ENCODE measurements at regions not wholly inside any gene's neighbourhood (a gene's known extent, or its start where the extent isn't known, plus 50 kb on each side); places are given as distances from the start of the nearest gene placed in this dataset.

GRCh38 chr9:14500705-14501104 is 186.8 kb upstream of the NFIB start:
- BruUV-seq (replicated peaks): no TSS peak
- ChIA-PET POLR2A (no interaction called here), CTCF (no interaction called here)
- Histone ChIP-seq H3K36me3 (ENCODE audit: control insufficient read depth, insufficient read depth, low read length) (no peaks in the 10 kb centered on the region), H3K27me3 (ENCODE audit: control insufficient read depth, insufficient read depth, low read length) (no peaks in the 10 kb centered on the region), H3K4me3 (ENCODE audit: low read depth in 2 of 2, low read length in 2 of 2) (no peak overlapping the region), H3K27ac (ENCODE audit: low read length) (no peak overlapping the region), H3K9me3 (ENCODE audit: control insufficient read depth, insufficient read depth, low read depth, low read length) (no peaks in the 10 kb centered on the region), H3K4me1 (ENCODE audit: control insufficient read depth, insufficient read depth, low read length) (no peaks in the 10 kb centered on the region)
- intact Hi-C loops (cut with micrococcal nuclease; ENCODE audit: unreplicated experiment) (no loop called here), in situ Hi-C loops (cut with HindIII; ENCODE audit: low pct_unique_long_range_greater_than_20kb, low sequenced_read_pairs) (no loop called here)
- ATAC-seq: no peak
- no peak for TF ChIP-seq TCF7L2 (IDR thresholded peaks at IDR 0.05; ENCODE audit: low read depth, low read length)
- no peak for TF ChIP-seq REST (IDR thresholded peaks at IDR 0.05; ENCODE audit: insufficient read depth in 1 of 2, low read depth in 2 of 2, low read length in 1 of 2)
- no peak for TF ChIP-seq POLR2AphosphoS5 (IDR thresholded peaks at IDR 0.05; ENCODE audit: low read depth, low read length)
- no peak for TF ChIP-seq SIN3A (IDR thresholded peaks at IDR 0.05; ENCODE audit: borderline replicate concordance, insufficient read depth, low read depth, low read length)
- TF ChIP-seq CTCF (IDR thresholded peaks at IDR 0.05): no peak
- no peak for DNase-seq (ENCODE audit: low read depth, low spot score)

- H3K27ac ChIP-seq (ENCODE audit: low read length): no peak overlapping the region
- ChIA-PET CTCF (no interaction called here), POLR2A (no interaction called here)
- no peak for TF ChIP-seq POLR2AphosphoS5 (IDR thresholded peaks at IDR 0.05; ENCODE audit: low read depth, low read length)
- no peak for TF ChIP-seq CTCF (IDR thresholded peaks at IDR 0.05)
- no peak for TF ChIP-seq REST (IDR thresholded peaks at IDR 0.05; ENCODE audit: insufficient read depth in 1 of 2, low read depth in 2 of 2, low read length in 1 of 2)
- TF ChIP-seq SIN3A (IDR thresholded peaks at IDR 0.05; ENCODE audit: borderline replicate concordance, insufficient read depth, low read depth, low read length): no peak
- TF ChIP-seq TCF7L2 (IDR thresholded peaks at IDR 0.05; ENCODE audit: low read depth, low read length): no peak
- H3K9me3 ChIP-seq (ENCODE audit: control insufficient read depth, insufficient read depth, low read depth, low read length): no peaks in the 10 kb centered on the region
- in situ Hi-C loops (cut with HindIII; ENCODE audit: low pct_unique_long_range_greater_than_20kb, low sequenced_read_pairs): no loop called here
- no peaks in the 10 kb centered on the region for H3K4me1 ChIP-seq (ENCODE audit: control insufficient read depth, insufficient read depth, low read length)
- H3K27me3 ChIP-seq (ENCODE audit: control insufficient read depth, insufficient read depth, low read length): no peaks in the 10 kb centered on the region
- H3K36me3 ChIP-seq (ENCODE audit: control insufficient read depth, insufficient read depth, low read length): no peaks in the 10 kb centered on the region
- H3K4me3 ChIP-seq (ENCODE audit: low read depth in 2 of 2, low read length in 2 of 2): no peak overlapping the region
- no TSS peak for BruUV-seq (replicated peaks)
- ATAC-seq: no peak
- intact Hi-C loops (cut with micrococcal nuclease; ENCODE audit: unreplicated experiment): no loop called here
- no peak for DNase-seq (ENCODE audit: low read depth, low spot score)
Observed at GRCh38 chr9:14499976-14500375, 186.0 kb upstream of the NFIB start.
